ENCODE measurements at regions not wholly inside any gene's neighbourhood (a gene's known extent, or its start where the extent isn't known, plus 50 kb on each side); places are given as distances from the start of the nearest gene placed in this dataset.

DNA sequence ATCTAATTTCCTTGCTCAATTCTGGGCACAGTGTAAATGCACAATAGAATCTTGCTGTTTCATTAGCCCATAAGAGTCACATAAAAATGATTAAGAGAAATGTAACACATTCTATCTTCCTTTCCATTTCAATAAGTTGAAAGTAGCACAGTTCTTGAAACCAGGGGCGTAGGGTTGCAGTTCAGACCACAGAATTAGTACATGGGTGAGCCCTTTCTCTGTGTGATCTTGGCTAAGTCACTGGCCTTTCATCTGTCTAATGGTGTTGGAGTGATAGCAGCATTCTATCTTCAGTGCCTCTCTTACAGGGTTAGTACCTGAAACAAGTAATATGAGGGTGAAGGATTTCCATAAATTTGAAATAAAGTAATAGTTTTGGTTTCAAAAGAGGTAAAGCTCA is 445.3 kb upstream of the ZNF462 start:
- H3K36me3 ChIP-seq (ENCODE audit: control insufficient read depth in 4 of 4, insufficient read depth in 3 of 4, low read depth in 1 of 4, low read length in 3 of 4) = no peaks in the 10 kb centered on the region
- no peaks in the 10 kb centered on the region for H3K4me1 ChIP-seq (ENCODE audit: control insufficient read depth in 4 of 4, insufficient read depth in 4 of 4, low read length in 3 of 4)
- no peak overlapping the region for H3K27ac ChIP-seq (ENCODE audit: low read depth in 1 of 2, low read length in 2 of 2)
- H3K9me3 ChIP-seq (ENCODE audit: control insufficient read depth in 4 of 4, low read length in 3 of 4) = no peaks in the 10 kb centered on the region
- no peak overlapping the region for H3K4me3 ChIP-seq (ENCODE audit: low read depth in 1 of 3, low read length in 3 of 3)
- WGBS = 92% methylated on average over 1 of the region's 1 CpG
- no peak overlapping the region for H3K9ac ChIP-seq (ENCODE audit: low read depth in 1 of 2, low read length in 2 of 2)
- H3K27me3 ChIP-seq (ENCODE audit: control insufficient read depth in 4 of 4, insufficient read depth in 4 of 4, low read length in 3 of 4) = no peaks in the 10 kb centered on the region
- no peak for DNase-seq (ENCODE audit: low spot score)
- TF ChIP-seq JUND (IDR thresholded peaks at IDR 0.05) = no peak

DNA sequence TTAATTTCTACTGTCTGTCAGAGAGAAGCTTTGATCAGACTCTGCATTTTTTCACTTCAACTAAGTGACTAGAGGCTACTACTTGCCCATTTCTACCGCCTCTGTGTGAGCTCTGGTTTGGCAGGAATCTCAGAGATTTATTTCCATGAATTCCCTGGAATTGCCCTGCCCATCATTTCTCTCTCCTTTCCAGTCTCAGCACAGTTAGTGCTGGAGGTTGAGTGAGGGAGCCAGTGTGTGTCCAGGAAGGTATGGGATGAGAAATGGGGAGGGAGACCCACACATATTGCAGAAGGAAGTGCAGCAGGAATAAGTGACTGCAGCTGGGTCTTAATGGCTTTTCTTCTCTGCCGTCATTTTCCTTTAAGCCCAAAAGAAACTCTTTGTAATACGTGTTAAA is 443.1 kb upstream of the ZNF462 start:
- no peak for DNase-seq (ENCODE audit: low spot score)
- Histone ChIP-seq H3K27ac (ENCODE audit: low read depth in 1 of 2, low read length in 2 of 2) (no peak overlapping the region), H3K27me3 (ENCODE audit: control insufficient read depth in 4 of 4, insufficient read depth in 4 of 4, low read length in 3 of 4) (no peaks in the 10 kb centered on the region), H3K36me3 (ENCODE audit: control insufficient read depth in 4 of 4, insufficient read depth in 3 of 4, low read depth in 1 of 4, low read length in 3 of 4) (no peaks in the 10 kb centered on the region), H3K4me3 (ENCODE audit: low read depth in 1 of 3, low read length in 3 of 3) (no peak overlapping the region), H3K9ac (ENCODE audit: low read depth in 1 of 2, low read length in 2 of 2) (no peak overlapping the region), H3K4me1 (ENCODE audit: control insufficient read depth in 4 of 4, insufficient read depth in 4 of 4, low read length in 3 of 4) (no peaks in the 10 kb centered on the region), H3K9me3 (ENCODE audit: control insufficient read depth in 4 of 4, low read length in 3 of 4) (no peaks in the 10 kb centered on the region)
- TF ChIP-seq HNF4G (IDR thresholded peaks at IDR 0.05) (no peak), SP1 (IDR thresholded peaks at IDR 0.05) (no peak), EGR1 (IDR thresholded peaks at IDR 0.05; ENCODE audit: low read depth in 2 of 2) (no peak), JUND (IDR thresholded peaks at IDR 0.05) (no peak), NR2F2 (IDR thresholded peaks at IDR 0.05) (no peak), GABPA (IDR thresholded peaks at IDR 0.05 in 1 of 2, conservative IDR thresholded peaks at IDR 0.05 in 1 of 2) (no peak), YY1 (IDR thresholded peaks at IDR 0.05) (no peak), TAF1 (conservative IDR thresholded peaks at IDR 0.05) (no peak), FOXA2 (IDR thresholded peaks at IDR 0.05) (no peak), RXRA (IDR thresholded peaks at IDR 0.05) (no peak), RAD21 (IDR thresholded peaks at IDR 0.05) (no peak), FOXA1 (IDR thresholded peaks at IDR 0.05) (no peak), HNF4A (conservative IDR thresholded peaks at IDR 0.05) (no peak)
- TF ChIP-seq, protein P1, sequence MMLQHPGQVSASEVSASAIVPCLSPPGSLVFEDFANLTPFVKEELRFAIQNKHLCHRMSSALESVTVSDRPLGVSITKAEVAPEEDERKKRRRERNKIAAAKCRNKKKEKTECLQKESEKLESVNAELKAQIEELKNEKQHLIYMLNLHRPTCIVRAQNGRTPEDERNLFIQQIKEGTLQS (IDR thresholded peaks at IDR 0.05) = no peak
- TF ChIP-seq, protein P2, sequence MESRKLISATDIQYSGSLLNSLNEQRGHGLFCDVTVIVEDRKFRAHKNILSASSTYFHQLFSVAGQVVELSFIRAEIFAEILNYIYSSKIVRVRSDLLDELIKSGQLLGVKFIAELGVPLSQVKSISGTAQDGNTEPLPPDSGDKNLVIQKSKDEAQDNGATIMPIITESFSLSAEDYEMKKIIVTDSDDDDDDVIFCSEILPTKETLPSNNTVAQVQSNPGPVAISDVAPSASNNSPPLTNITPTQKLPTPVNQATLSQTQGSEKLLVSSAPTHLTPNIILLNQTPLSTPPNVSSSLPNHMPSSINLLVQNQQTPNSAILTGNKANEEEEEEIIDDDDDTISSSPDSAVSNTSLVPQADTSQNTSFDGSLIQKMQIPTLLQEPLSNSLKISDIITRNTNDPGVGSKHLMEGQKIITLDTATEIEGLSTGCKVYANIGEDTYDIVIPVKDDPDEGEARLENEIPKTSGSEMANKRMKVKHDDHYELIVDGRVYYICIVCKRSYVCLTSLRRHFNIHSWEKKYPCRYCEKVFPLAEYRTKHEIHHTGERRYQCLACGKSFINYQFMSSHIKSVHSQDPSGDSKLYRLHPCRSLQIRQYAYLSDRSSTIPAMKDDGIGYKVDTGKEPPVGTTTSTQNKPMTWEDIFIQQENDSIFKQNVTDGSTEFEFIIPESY (IDR thresholded peaks at IDR 0.05) = no peak
- TF ChIP-seq, protein P3, sequence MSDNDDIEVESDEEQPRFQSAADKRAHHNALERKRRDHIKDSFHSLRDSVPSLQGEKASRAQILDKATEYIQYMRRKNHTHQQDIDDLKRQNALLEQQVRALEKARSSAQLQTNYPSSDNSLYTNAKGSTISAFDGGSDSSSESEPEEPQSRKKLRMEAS (IDR thresholded peaks at IDR 0.05) = no peak
- TF ChIP-seq, protein P4, sequence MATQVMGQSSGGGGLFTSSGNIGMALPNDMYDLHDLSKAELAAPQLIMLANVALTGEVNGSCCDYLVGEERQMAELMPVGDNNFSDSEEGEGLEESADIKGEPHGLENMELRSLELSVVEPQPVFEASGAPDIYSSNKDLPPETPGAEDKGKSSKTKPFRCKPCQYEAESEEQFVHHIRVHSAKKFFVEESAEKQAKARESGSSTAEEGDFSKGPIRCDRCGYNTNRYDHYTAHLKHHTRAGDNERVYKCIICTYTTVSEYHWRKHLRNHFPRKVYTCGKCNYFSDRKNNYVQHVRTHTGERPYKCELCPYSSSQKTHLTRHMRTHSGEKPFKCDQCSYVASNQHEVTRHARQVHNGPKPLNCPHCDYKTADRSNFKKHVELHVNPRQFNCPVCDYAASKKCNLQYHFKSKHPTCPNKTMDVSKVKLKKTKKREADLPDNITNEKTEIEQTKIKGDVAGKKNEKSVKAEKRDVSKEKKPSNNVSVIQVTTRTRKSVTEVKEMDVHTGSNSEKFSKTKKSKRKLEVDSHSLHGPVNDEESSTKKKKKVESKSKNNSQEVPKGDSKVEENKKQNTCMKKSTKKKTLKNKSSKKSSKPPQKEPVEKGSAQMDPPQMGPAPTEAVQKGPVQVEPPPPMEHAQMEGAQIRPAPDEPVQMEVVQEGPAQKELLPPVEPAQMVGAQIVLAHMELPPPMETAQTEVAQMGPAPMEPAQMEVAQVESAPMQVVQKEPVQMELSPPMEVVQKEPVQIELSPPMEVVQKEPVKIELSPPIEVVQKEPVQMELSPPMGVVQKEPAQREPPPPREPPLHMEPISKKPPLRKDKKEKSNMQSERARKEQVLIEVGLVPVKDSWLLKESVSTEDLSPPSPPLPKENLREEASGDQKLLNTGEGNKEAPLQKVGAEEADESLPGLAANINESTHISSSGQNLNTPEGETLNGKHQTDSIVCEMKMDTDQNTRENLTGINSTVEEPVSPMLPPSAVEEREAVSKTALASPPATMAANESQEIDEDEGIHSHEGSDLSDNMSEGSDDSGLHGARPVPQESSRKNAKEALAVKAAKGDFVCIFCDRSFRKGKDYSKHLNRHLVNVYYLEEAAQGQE (IDR thresholded peaks at IDR 0.05) = no peak
- TF ChIP-seq, protein P5, sequence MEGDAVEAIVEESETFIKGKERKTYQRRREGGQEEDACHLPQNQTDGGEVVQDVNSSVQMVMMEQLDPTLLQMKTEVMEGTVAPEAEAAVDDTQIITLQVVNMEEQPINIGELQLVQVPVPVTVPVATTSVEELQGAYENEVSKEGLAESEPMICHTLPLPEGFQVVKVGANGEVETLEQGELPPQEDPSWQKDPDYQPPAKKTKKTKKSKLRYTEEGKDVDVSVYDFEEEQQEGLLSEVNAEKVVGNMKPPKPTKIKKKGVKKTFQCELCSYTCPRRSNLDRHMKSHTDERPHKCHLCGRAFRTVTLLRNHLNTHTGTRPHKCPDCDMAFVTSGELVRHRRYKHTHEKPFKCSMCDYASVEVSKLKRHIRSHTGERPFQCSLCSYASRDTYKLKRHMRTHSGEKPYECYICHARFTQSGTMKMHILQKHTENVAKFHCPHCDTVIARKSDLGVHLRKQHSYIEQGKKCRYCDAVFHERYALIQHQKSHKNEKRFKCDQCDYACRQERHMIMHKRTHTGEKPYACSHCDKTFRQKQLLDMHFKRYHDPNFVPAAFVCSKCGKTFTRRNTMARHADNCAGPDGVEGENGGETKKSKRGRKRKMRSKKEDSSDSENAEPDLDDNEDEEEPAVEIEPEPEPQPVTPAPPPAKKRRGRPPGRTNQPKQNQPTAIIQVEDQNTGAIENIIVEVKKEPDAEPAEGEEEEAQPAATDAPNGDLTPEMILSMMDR (IDR thresholded peaks at IDR 0.05; ENCODE audit: low read depth, low read length, missing input control) = no peak
- 82% methylated on average over 3 of the region's 3 CpGs for WGBS

Measured in liver (tissue), 8 donors.